ENCODE measurements at regions not wholly inside any gene's neighbourhood (a gene's known extent, or its start where the extent isn't known, plus 50 kb on each side); places are given as distances from the start of the nearest gene placed in this dataset.

- TF ChIP-seq CTCF (conservative IDR thresholded peaks at IDR 0.05; ENCODE audit: low read depth, low read length) (no peak), EZH2 (IDR thresholded peaks at IDR 0.05; ENCODE audit: low read length, unreplicated experiment) (no peak)
These were observed 318.3 kb upstream of the MTNR1B start for GRCh38 chr11:92651159-92651558.
